A673 (cell line): ENCODE measurements at regions not wholly inside any gene's neighbourhood (a gene's known extent, or its start where the extent isn't known, plus 50 kb on each side); places are given as distances from the start of the nearest gene placed in this dataset.

Source experiments
- EZH2 ChIP-seq: fragments of 200-600 bp; sonication (generic); IDR thresholded peaks from 2 replicates; pipeline ENCODE4 v1.6.1; 2017; ENCODE audit warnings: borderline replicate concordance, low read depth, mild to moderate bottlenecking, mixed read lengths, antibody characterized with exemption, low read length; ENCODE audit not compliant: poor library complexity, severe bottlenecking
- TF ChIP-seq, protein P1 (sequence below): fragments of 300-800, 200-600 bp; sonication (generic); conservative IDR thresholded peaks from 2 replicates; pipeline ENCODE4 v1.5.1; 2017; ENCODE audit warnings: low read depth, mild to moderate bottlenecking, antibody characterized with exemption, low read length, moderate library complexity, mixed read lengths

DNA sequence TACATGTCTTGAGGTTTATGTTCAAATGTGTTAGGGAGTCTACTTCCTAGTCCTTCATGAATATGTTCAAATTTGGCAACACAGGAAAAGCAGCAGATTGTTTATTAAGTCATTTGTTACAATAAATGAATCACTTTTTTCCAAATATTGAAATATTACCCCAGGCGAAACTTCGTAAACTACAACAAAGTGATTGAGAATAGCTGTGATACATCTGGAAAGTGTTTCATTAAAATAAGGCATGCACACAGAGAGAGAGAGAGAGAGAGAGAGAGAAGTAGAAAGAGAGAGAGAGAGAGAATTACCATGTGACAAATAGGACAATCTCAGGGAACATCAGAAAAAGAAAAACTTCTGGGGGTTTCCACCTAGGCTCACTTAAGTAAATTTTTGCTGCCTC is 363.1 kb upstream of the PTCHD4 start:
- TF ChIP-seq, protein P1, sequence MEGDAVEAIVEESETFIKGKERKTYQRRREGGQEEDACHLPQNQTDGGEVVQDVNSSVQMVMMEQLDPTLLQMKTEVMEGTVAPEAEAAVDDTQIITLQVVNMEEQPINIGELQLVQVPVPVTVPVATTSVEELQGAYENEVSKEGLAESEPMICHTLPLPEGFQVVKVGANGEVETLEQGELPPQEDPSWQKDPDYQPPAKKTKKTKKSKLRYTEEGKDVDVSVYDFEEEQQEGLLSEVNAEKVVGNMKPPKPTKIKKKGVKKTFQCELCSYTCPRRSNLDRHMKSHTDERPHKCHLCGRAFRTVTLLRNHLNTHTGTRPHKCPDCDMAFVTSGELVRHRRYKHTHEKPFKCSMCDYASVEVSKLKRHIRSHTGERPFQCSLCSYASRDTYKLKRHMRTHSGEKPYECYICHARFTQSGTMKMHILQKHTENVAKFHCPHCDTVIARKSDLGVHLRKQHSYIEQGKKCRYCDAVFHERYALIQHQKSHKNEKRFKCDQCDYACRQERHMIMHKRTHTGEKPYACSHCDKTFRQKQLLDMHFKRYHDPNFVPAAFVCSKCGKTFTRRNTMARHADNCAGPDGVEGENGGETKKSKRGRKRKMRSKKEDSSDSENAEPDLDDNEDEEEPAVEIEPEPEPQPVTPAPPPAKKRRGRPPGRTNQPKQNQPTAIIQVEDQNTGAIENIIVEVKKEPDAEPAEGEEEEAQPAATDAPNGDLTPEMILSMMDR: no peak
- TF ChIP-seq EZH2: no peak
